ENCODE measurements at regions not wholly inside any gene's neighbourhood (a gene's known extent, or its start where the extent isn't known, plus 50 kb on each side); places are given as distances from the start of the nearest gene placed in this dataset.
A peak's percentile ranks its signal among the peaks of the same experiment; 100 is the strongest.

GRCh38 chr3:82217571-82217970 lies 456.1 kb upstream of the GBE1 start:
- no peak overlapping the region for H3K27ac ChIP-seq (replicated peaks)
- no peak overlapping the region for H3K4me3 ChIP-seq (replicated peaks; ENCODE audit: insufficient read depth, low read length)
- TF ChIP-seq SPI1 (IDR thresholded peaks at IDR 0.05; ENCODE audit: borderline replicate concordance, low read depth) (no peak), REST (IDR thresholded peaks at IDR 0.05; ENCODE audit: insufficient replicate concordance, low read depth) (no peak), POLR2AphosphoS5 (IDR thresholded peaks at IDR 0.05; ENCODE audit: low read depth) (no peak), GABPA (IDR thresholded peaks at IDR 0.05; ENCODE audit: low read depth) (no peak)
- TF ChIP-seq, protein P1, sequence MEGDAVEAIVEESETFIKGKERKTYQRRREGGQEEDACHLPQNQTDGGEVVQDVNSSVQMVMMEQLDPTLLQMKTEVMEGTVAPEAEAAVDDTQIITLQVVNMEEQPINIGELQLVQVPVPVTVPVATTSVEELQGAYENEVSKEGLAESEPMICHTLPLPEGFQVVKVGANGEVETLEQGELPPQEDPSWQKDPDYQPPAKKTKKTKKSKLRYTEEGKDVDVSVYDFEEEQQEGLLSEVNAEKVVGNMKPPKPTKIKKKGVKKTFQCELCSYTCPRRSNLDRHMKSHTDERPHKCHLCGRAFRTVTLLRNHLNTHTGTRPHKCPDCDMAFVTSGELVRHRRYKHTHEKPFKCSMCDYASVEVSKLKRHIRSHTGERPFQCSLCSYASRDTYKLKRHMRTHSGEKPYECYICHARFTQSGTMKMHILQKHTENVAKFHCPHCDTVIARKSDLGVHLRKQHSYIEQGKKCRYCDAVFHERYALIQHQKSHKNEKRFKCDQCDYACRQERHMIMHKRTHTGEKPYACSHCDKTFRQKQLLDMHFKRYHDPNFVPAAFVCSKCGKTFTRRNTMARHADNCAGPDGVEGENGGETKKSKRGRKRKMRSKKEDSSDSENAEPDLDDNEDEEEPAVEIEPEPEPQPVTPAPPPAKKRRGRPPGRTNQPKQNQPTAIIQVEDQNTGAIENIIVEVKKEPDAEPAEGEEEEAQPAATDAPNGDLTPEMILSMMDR (IDR thresholded peaks at IDR 0.05; ENCODE audit: insufficient read depth, low read length): no peak
- no peak for DNase-seq (ENCODE audit: low read depth in 1 of 2, low spot score in 1 of 2)
- H3K27me3 ChIP-seq (ENCODE audit: insufficient read depth, poor library complexity, severe bottlenecking): no peaks in the 10 kb centered on the region

DNA sequence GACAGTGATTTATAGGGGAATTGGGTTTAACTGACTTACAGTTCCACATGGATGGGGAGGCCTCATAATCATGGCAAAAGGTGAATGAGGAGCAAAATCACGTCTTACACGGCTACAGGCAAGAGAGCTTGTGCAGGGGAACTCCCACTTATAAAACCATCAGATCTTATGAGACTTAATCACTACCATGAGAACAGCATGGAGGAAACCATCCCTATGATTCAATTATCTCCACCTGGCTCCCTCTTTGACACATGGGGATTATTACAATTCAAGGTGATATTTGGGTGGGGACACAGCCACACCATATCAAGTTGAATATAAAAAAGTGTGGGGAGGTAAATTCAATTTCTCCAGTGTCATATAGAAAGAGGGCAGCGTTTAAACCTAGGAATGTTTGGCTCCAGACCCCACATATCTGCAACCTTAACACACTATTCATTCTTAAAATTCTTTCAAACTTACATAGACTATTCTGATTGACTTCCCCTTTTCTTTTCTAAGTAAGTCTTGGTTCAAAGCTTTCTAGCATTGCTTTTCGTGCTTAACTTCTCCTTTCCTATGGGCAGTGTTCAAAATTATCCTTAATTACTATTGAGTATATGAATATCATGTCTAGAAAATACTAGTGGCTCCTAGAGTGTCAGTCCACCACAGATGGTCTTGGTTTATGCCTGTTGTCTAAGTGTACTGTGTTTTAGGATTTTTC lies 446.7 kb upstream of the GBE1 start:
- no peaks in the 10 kb centered on the region for H3K27me3 ChIP-seq (ENCODE audit: insufficient read depth, poor library complexity, severe bottlenecking)
- H3K27ac ChIP-seq (replicated peaks): no peak overlapping the region
- DNase-seq (ENCODE audit: low read depth in 1 of 2, low spot score in 1 of 2): no peak
- no peak for TF ChIP-seq GABPA (IDR thresholded peaks at IDR 0.05; ENCODE audit: low read depth)
- TF ChIP-seq SPI1 (IDR thresholded peaks at IDR 0.05; ENCODE audit: borderline replicate concordance, low read depth): peak; percentile 79
- no peak overlapping the region for H3K4me3 ChIP-seq (replicated peaks; ENCODE audit: insufficient read depth, low read length)

GRCh38 chr3:82202269-82202668 lies 440.8 kb upstream of the GBE1 start:
- no peak for DNase-seq (ENCODE audit: low read depth in 1 of 2, low spot score in 1 of 2)
- Histone ChIP-seq H3K4me3 (replicated peaks; ENCODE audit: insufficient read depth, low read length) (no peak overlapping the region), H3K27me3 (ENCODE audit: insufficient read depth, poor library complexity, severe bottlenecking) (no peaks in the 10 kb centered on the region), H3K27ac (replicated peaks) (no peak overlapping the region)
- TF ChIP-seq REST (IDR thresholded peaks at IDR 0.05; ENCODE audit: insufficient replicate concordance, low read depth) (no peak), POLR2AphosphoS5 (IDR thresholded peaks at IDR 0.05; ENCODE audit: low read depth) (no peak)

- TF ChIP-seq, protein P1 (IDR thresholded peaks at IDR 0.05; ENCODE audit: insufficient read depth, low read length): no peak
- TF ChIP-seq POLR2AphosphoS5 (IDR thresholded peaks at IDR 0.05; ENCODE audit: low read depth) (no peak), SPI1 (IDR thresholded peaks at IDR 0.05; ENCODE audit: borderline replicate concordance, low read depth) (no peak)
- Histone ChIP-seq H3K4me3 (replicated peaks; ENCODE audit: insufficient read depth, low read length) (no peak overlapping the region), H3K27me3 (ENCODE audit: insufficient read depth, poor library complexity, severe bottlenecking) (no peaks in the 10 kb centered on the region), H3K27ac (replicated peaks) (no peak overlapping the region)
- no peak for DNase-seq (ENCODE audit: low read depth in 1 of 2, low spot score in 1 of 2)
Observed at GRCh38 chr3:82201316-82201715, 439.9 kb upstream of the GBE1 start.

GRCh38 chr3:82198009-82198408 lies 436.6 kb upstream of the GBE1 start:
- TF ChIP-seq, protein P1 (IDR thresholded peaks at IDR 0.05; ENCODE audit: insufficient read depth, low read length): no peak
- TF ChIP-seq SPI1 (IDR thresholded peaks at IDR 0.05; ENCODE audit: borderline replicate concordance, low read depth) (no peak), POLR2AphosphoS5 (IDR thresholded peaks at IDR 0.05; ENCODE audit: low read depth) (no peak), REST (IDR thresholded peaks at IDR 0.05; ENCODE audit: insufficient replicate concordance, low read depth) (no peak), GABPA (IDR thresholded peaks at IDR 0.05; ENCODE audit: low read depth) (no peak)
- no peak for DNase-seq (ENCODE audit: low read depth in 1 of 2, low spot score in 1 of 2)
- Histone ChIP-seq H3K27me3 (ENCODE audit: insufficient read depth, poor library complexity, severe bottlenecking) (no peaks in the 10 kb centered on the region), H3K4me3 (replicated peaks; ENCODE audit: insufficient read depth, low read length) (no peak overlapping the region), H3K27ac (replicated peaks) (no peak overlapping the region)

Data from HL-60 (cell line).